Uterus (tissue), 2 donors: ENCODE measurements at regions not wholly inside any gene's neighbourhood (a gene's known extent, or its start where the extent isn't known, plus 50 kb on each side); places are given as distances from the start of the nearest gene placed in this dataset.

Experiments
- POLR2A ChIP-seq, 2 donors: fragments of 450-650 bp; IDR thresholded peaks; one replicate each; pipeline ENCODE4 v1.6.1; 2016; ENCODE audit warnings: antibody characterized with exemption in 2 of 2, mild to moderate bottlenecking in 1 of 2, moderate library complexity in 1 of 2
- TF ChIP-seq, protein P1 (sequence below), 4 experiments: fragments of 200-600 bp in 2 of 4; fragments of 450-650 bp in 2 of 4; sonication (generic) in 2 of 4; IDR thresholded peaks; one replicate each; pipeline ENCODE4 v1.5.1; 2016 to 2019; ENCODE audit warnings: antibody characterized with exemption in 4 of 4, mild to moderate bottlenecking in 2 of 4, moderate library complexity in 1 of 4

DNA sequence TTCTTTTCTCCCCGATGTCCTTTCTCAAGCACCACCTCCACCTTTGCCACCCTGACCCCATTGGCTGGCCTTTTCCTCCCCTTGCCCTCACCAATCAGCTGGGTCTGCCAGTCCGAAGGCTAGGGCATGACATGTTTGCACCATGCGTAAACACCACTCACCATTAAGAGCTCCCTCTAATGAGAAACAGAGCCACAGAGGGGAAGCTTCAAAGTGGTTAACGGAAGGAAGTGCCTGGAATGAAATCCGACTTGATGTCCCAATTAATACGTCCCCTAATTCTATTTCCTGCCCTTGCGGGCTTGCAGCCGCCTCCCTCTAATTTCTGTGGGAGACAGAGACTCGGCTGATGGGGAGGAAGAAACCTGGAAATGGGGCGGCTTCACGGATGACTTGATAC lies 318.5 kb upstream of the TBX3 start:
- TF ChIP-seq, protein P1, sequence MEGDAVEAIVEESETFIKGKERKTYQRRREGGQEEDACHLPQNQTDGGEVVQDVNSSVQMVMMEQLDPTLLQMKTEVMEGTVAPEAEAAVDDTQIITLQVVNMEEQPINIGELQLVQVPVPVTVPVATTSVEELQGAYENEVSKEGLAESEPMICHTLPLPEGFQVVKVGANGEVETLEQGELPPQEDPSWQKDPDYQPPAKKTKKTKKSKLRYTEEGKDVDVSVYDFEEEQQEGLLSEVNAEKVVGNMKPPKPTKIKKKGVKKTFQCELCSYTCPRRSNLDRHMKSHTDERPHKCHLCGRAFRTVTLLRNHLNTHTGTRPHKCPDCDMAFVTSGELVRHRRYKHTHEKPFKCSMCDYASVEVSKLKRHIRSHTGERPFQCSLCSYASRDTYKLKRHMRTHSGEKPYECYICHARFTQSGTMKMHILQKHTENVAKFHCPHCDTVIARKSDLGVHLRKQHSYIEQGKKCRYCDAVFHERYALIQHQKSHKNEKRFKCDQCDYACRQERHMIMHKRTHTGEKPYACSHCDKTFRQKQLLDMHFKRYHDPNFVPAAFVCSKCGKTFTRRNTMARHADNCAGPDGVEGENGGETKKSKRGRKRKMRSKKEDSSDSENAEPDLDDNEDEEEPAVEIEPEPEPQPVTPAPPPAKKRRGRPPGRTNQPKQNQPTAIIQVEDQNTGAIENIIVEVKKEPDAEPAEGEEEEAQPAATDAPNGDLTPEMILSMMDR (IDR thresholded peaks at IDR 0.05): no peak
- no peak for TF ChIP-seq POLR2A (IDR thresholded peaks at IDR 0.05)
